ENCODE measurements at regions not wholly inside any gene's neighbourhood (a gene's known extent, or its start where the extent isn't known, plus 50 kb on each side); places are given as distances from the start of the nearest gene placed in this dataset.

GRCh38 chr4:123747016-123747415, 350.4 kb downstream of the SPRY1 start:
- no peak for DNase-seq (ENCODE audit: low read depth)

- DNase-seq (ENCODE audit: low read depth): no peak
These were observed 352.2 kb downstream of the SPRY1 start for GRCh38 chr4:123748806-123749205.

GRCh38 chr4:123749383-123749782, 352.8 kb downstream of the SPRY1 start:
- no peak for DNase-seq (ENCODE audit: low read depth)

- no peak for DNase-seq (ENCODE audit: low read depth)
These were observed 353.4 kb downstream of the SPRY1 start for GRCh38 chr4:123750044-123750443.

- DNase-seq (ENCODE audit: low read depth): no peak
These were observed 359.1 kb downstream of the SPRY1 start for GRCh38 chr4:123755655-123756054.

- no peak for DNase-seq (ENCODE audit: low read depth)
These were observed 371.2 kb downstream of the SPRY1 start for GRCh38 chr4:123767806-123768205.

- no peak for DNase-seq (ENCODE audit: low read depth)
These were observed 374.3 kb downstream of the SPRY1 start for GRCh38 chr4:123770884-123771283.

GRCh38 chr4:123776267-123776666, 379.7 kb downstream of the SPRY1 start:
- DNase-seq (ENCODE audit: low read depth): no peak

- no peak for DNase-seq (ENCODE audit: low read depth)
These were observed 380.8 kb downstream of the SPRY1 start for GRCh38 chr4:123777373-123777772.

- no peak for DNase-seq (ENCODE audit: low read depth)
These were observed 386.7 kb downstream of the SPRY1 start for GRCh38 chr4:123783151-123783790.

GRCh38 chr4:123783921-123784320, 387.3 kb downstream of the SPRY1 start:
- no peak for DNase-seq (ENCODE audit: low read depth)

- no peak for DNase-seq (ENCODE audit: low read depth)
These were observed 388.0 kb downstream of the SPRY1 start for GRCh38 chr4:123784626-123785025.

GRCh38 chr4:123785538-123785937, 388.9 kb downstream of the SPRY1 start:
- no peak for DNase-seq (ENCODE audit: low read depth)

- DNase-seq (ENCODE audit: low read depth): no peak
These were observed 389.7 kb downstream of the SPRY1 start for GRCh38 chr4:123786163-123786915.

GRCh38 chr4:123786920-123787319, 390.3 kb downstream of the SPRY1 start:
- DNase-seq (ENCODE audit: low read depth): no peak

- DNase-seq (ENCODE audit: low read depth): no peak
These were observed 391.0 kb downstream of the SPRY1 start for GRCh38 chr4:123787512-123788080.

- no peak for DNase-seq (ENCODE audit: low read depth)
These were observed 392.0 kb downstream of the SPRY1 start for GRCh38 chr4:123788577-123788976.

GRCh38 chr4:123790681-123791080, 394.1 kb downstream of the SPRY1 start:
- no peak for DNase-seq (ENCODE audit: low read depth)

- DNase-seq (ENCODE audit: low read depth): no peak
These were observed 405.6 kb downstream of the SPRY1 start for GRCh38 chr4:123802082-123802645.

- no peak for DNase-seq (ENCODE audit: low read depth)
These were observed 406.3 kb downstream of the SPRY1 start for GRCh38 chr4:123802933-123803332.

- no peak for DNase-seq (ENCODE audit: low read depth)
These were observed 407.7 kb downstream of the SPRY1 start for GRCh38 chr4:123804196-123804721.

- DNase-seq (ENCODE audit: low read depth): no peak
These were observed 409.5 kb downstream of the SPRY1 start for GRCh38 chr4:123806056-123806455.

- DNase-seq (ENCODE audit: low read depth): no peak
These were observed 410.6 kb downstream of the SPRY1 start for GRCh38 chr4:123807187-123807586.

Data from activated T-cell treated with anti-CD3 and anti-CD28 coated beads for 1 hour (primary cell).